WTC11 (cell line): ENCODE measurements at regions not wholly inside any gene's neighbourhood (a gene's known extent, or its start where the extent isn't known, plus 50 kb on each side); places are given as distances from the start of the nearest gene placed in this dataset.

Experiments used
- ATAC-seq: fragments of 200-7000 bp; cut with Tn5 transposase; 2 replicates; pipeline ENCODE4 v1.10.0; 2021; ENCODE audit warnings: mild to moderate bottlenecking, moderate library complexity
- CTCF ChIA-PET: fragments of 300-600 bp; sonication (Branson Sonifier 250); formaldehyde crosslinking; loops from one replicate; lab custom pipeline; 2021; ENCODE audit warnings: antibody characterized with exemption; lab: Charles Lee
- POLR2A ChIA-PET: fragments of 350-600 bp; sonication (Branson Sonifier 250); formaldehyde crosslinking; loops from one replicate; lab custom pipeline; 2021; ENCODE audit warnings: antibody characterized with exemption; lab: Charles Lee
- DNase-seq: peaks from one replicate; pipeline ENCODE4 v3.0.0; 2021; ENCODE audit warnings: low spot score
- H3K27ac Mint-ChIP-seq: 2 replicates; pipeline ENCODE4 v1.8.0; 2021; ENCODE audit warnings: mixed read lengths
- H3K27me3 Mint-ChIP-seq: 2 replicates; pipeline ENCODE4 v1.8.0; 2021; ENCODE audit warnings: low read depth, mild to moderate bottlenecking, moderate library complexity, mixed read lengths
- H3K36me3 Mint-ChIP-seq: 2 replicates; pipeline ENCODE4 v1.8.0; 2021; ENCODE audit warnings: mixed read lengths
- H3K4me1 Mint-ChIP-seq: 2 replicates; pipeline ENCODE4 v1.8.0; 2022; ENCODE audit warnings: mixed read lengths
- H3K4me3 Mint-ChIP-seq: 2 replicates; pipeline ENCODE4 v1.8.0; 2021; ENCODE audit warnings: mild to moderate bottlenecking, moderate library complexity, mixed read lengths
- H3K9me3 Mint-ChIP-seq: 2 replicates; pipeline ENCODE4 v1.8.0; 2021; ENCODE audit warnings: mixed read lengths
- ERG ChIP-seq: fragments of 250-450 bp; sonication (Bioruptor Pico); IDR thresholded peaks from 2 replicates; pipeline ENCODE4 v1.8.0; 2021; ENCODE audit warnings: mild to moderate bottlenecking
- ESRRA ChIP-seq: sonication (generic); formaldehyde crosslinking; IDR thresholded peaks from 2 replicates; pipeline ENCODE4 v1.8.1; 2022; ENCODE audit warnings: mild to moderate bottlenecking, missing genetic modification reagents, borderline replicate concordance
- GABPB1 ChIP-seq: sonication (generic); formaldehyde crosslinking; IDR thresholded peaks from 2 replicates; pipeline ENCODE4 v1.8.1; 2023; ENCODE audit warnings: mild to moderate bottlenecking, missing genetic modification reagents
- GRHL2 ChIP-seq: fragments of 250-450 bp; sonication (Bioruptor Pico); IDR thresholded peaks from 2 replicates; pipeline ENCODE4 v1.8.0; 2022; ENCODE audit warnings: mild to moderate bottlenecking, moderate library complexity; ENCODE audit not compliant: insufficient replicate concordance, severe bottlenecking
- HMGXB4 ChIP-seq: sonication (generic); formaldehyde crosslinking; IDR thresholded peaks from 2 replicates; pipeline ENCODE4 v1.8.1; 2023; ENCODE audit warnings: mild to moderate bottlenecking, moderate library complexity, missing genetic modification reagents
- NFATC4 ChIP-seq: fragments of 250-450 bp; sonication (Bioruptor Pico); IDR thresholded peaks from 2 replicates; pipeline ENCODE4 v1.9.0; 2021; ENCODE audit warnings: mild to moderate bottlenecking
- NFE2L1 ChIP-seq: sonication (generic); formaldehyde crosslinking; IDR thresholded peaks from 2 replicates; pipeline ENCODE4 v1.8.1; 2023; ENCODE audit warnings: missing genetic modification reagents
- NFYB ChIP-seq: sonication (generic); formaldehyde crosslinking; conservative IDR thresholded peaks from 2 replicates; pipeline ENCODE4 v1.8.0; 2022; ENCODE audit warnings: low read depth, missing genetic modification reagents
- NR1H2 ChIP-seq: sonication (generic); formaldehyde crosslinking; IDR thresholded peaks from 2 replicates; pipeline ENCODE4 v1.9.0; 2021; ENCODE audit warnings: mild to moderate bottlenecking, moderate library complexity, missing genetic modification reagents
- PRDM15 ChIP-seq: sonication (generic); formaldehyde crosslinking; IDR thresholded peaks from 2 replicates; pipeline ENCODE4 v1.8.0; 2022; ENCODE audit warnings: missing genetic modification reagents
- RORB ChIP-seq: fragments of 250-450 bp; sonication (Bioruptor Pico); IDR thresholded peaks from 2 replicates; pipeline ENCODE4 v1.9.0; 2021; ENCODE audit warnings: mild to moderate bottlenecking
- SMAD3 ChIP-seq: sonication (generic); formaldehyde crosslinking; IDR thresholded peaks from 2 replicates; pipeline ENCODE4 v1.8.0; 2022; ENCODE audit warnings: missing genetic modification reagents, mild to moderate bottlenecking, borderline replicate concordance
- SMAD4 ChIP-seq: sonication (generic); formaldehyde crosslinking; IDR thresholded peaks from 2 replicates; pipeline ENCODE4 v1.8.0; 2022; ENCODE audit warnings: mild to moderate bottlenecking, missing genetic modification reagents
- TCF7 ChIP-seq: sonication (generic); formaldehyde crosslinking; IDR thresholded peaks from 2 replicates; pipeline ENCODE4 v1.8.0; 2022; ENCODE audit warnings: mild to moderate bottlenecking, low read depth, missing genetic modification reagents, moderate library complexity
- TP53 ChIP-seq: sonication (generic); formaldehyde crosslinking; IDR thresholded peaks from 2 replicates; pipeline ENCODE4 v1.8.1; 2023; ENCODE audit warnings: mild to moderate bottlenecking, missing genetic modification reagents
- ZBTB21 ChIP-seq: sonication (generic); formaldehyde crosslinking; IDR thresholded peaks from 2 replicates; pipeline ENCODE4 v1.8.1; 2023; ENCODE audit warnings: mild to moderate bottlenecking, missing genetic modification reagents, borderline replicate concordance
- ZNF138 ChIP-seq: sonication (generic); formaldehyde crosslinking; conservative IDR thresholded peaks from 2 replicates; pipeline ENCODE4 v1.8.1; 2022; ENCODE audit warnings: mild to moderate bottlenecking, moderate library complexity, missing genetic modification reagents
- ZNF263 ChIP-seq: sonication (generic); formaldehyde crosslinking; IDR thresholded peaks from 2 replicates; pipeline ENCODE4 v1.8.1; 2022; ENCODE audit warnings: low read depth, mild to moderate bottlenecking, moderate library complexity, missing genetic modification reagents

- no peaks in the 10 kb centered on the region for H3K27me3 Mint-ChIP-seq
- H3K27ac Mint-ChIP-seq: peak overlapping the region; percentile 70; the same call in 1 of the 2 replicates
- TF ChIP-seq NFE2L1 (CRISPR knock-in tag) (no peak), SMAD4 (CRISPR knock-in tag) (no peak), ZBTB21 (no peak), GABPB1 (no peak), GRHL2 (CRISPR knock-in tag) (no peak), TP53 (no peak), NFATC4 (CRISPR knock-in tag) (no peak), TCF7 (CRISPR knock-in tag) (no peak), ESRRA (no peak), HMGXB4 (CRISPR knock-in tag) (no peak), NR1H2 (CRISPR knock-in tag) (no peak)
- TF ChIP-seq, all 79 proteins: peak for 0
- DNase-seq: no peak
- H3K4me3 Mint-ChIP-seq: no peak overlapping the region
- peaks cover 4% of the 10 kb centered on the region for H3K4me1 Mint-ChIP-seq
- ChIA-PET CTCF (interaction anchor here (1.4 to 4.5 kb wide), 2 partner anchors 14 to 74 kb away, joined by 5 to 22 read pairs; no protein-coding TSS in a partner anchor), POLR2A (interaction anchor here (0.9 kb wide), 1 partner anchor 74 kb away, joined by 3 read pairs; no protein-coding TSS in a partner anchor)
- H3K36me3 Mint-ChIP-seq: peaks cover 16% of the 10 kb centered on the region
- ATAC-seq: no peak
- no peaks in the 10 kb centered on the region for H3K9me3 Mint-ChIP-seq
Measured at GRCh38 chr1:39117899-39118450, 86.5 kb upstream of the MACF1 start.

DNA sequence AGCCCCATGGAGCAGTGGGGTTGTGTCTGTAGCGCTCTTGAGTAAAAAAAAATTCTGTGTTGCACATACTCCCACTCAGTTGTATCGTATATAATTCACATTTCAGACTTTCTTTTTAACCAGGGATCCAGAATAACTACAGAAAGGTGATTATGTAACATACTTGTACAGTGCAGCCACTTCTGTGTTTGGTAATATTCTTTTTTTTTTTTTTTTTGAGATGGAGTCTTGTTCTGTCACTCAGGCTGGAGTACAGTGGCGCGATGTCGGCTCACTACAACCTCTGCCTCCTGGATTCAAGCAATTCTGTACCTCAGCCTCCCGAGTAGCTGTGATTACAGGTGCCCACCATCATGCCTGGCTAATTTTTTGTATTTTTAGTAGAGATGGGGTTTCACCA lies 82.4 kb upstream of the MACF1 start:
- ChIA-PET POLR2A (no interaction called here), CTCF (interaction anchor here (0.6 to 1.5 kb wide), 4 partner anchors 11 to 289 kb away, joined by 3 to 8 read pairs (median 4); no protein-coding TSS in a partner anchor)
- no peak overlapping the region for H3K27ac Mint-ChIP-seq
- TF ChIP-seq ZNF138 (CRISPR knock-in tag) (no peak), PRDM15 (no peak), ZNF263 (no peak), NFYB (CRISPR knock-in tag) (no peak), GRHL2 (CRISPR knock-in tag) (no peak), RORB (CRISPR knock-in tag) (no peak), ERG (CRISPR knock-in tag) (no peak), SMAD3 (no peak)
- DNase-seq (no peak), ATAC-seq (no peak)
- no peak overlapping the region for H3K4me3 Mint-ChIP-seq
- H3K4me1 Mint-ChIP-seq: peaks cover 8% of the 10 kb centered on the region
- no peaks in the 10 kb centered on the region for H3K9me3 Mint-ChIP-seq
- no peaks in the 10 kb centered on the region for H3K27me3 Mint-ChIP-seq
- peaks cover 25% of the 10 kb centered on the region for H3K36me3 Mint-ChIP-seq
